ENCODE measurements at regions not wholly inside any gene's neighbourhood (a gene's known extent, or its start where the extent isn't known, plus 50 kb on each side); places are given as distances from the start of the nearest gene placed in this dataset.
"Not testable (repeated sequence)": the region's sequence is repeated elsewhere in the genome, so short reads cannot be mapped to it uniquely, and the experiment has no call there.

DNA sequence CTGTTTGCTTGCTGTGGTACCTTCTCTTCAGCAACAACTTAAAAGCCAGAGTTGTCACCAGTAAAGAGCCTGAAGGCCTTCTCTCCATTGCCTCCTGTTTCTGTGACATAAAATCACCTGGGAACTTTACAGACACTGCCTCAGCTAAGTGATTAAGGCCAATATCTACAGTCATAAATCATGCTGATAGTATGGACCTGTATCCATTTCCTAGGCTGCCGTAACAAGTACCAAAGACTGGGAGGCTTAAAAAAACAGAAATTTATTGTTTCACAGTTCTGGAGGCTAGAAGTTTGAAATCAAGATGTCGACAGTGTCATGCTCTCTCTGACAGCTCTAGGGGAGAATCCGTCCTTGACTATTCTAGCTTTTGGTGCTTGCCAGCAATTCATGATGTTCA is 108.4 kb upstream of the UNC5B start:
- Histone ChIP-seq H3K9me2 (no peaks in the 10 kb centered on the region), H4K20me1 (ENCODE audit: insufficient read depth) (no peaks in the 10 kb centered on the region), H3K4me1 (ENCODE audit: control insufficient read depth in 1 of 2, insufficient read depth in 2 of 2, low read depth in 1 of 2, low read length in 1 of 2) (peaks cover 0 to 2% of the 10 kb centered on the region in 2 experiments; a peak in 1 of 4 replicates), H3K27ac (ENCODE audit: low read depth in 2 of 2, low read length in 1 of 2) (no peak overlapping the region), H3F3A (replicated peaks; ENCODE audit: insufficient read depth) (no peaks in the 10 kb centered on the region), H3K4me3 (ENCODE audit: low read depth in 2 of 2, low read length in 1 of 2) (no peak overlapping the region), H3K9ac (no peak overlapping the region), H3K79me2 (ENCODE audit: insufficient read depth) (no peaks in the 10 kb centered on the region), H2AFZ (ENCODE audit: low read depth) (no peak overlapping the region), H3K4me2 (no peak overlapping the region), H3K9me3 (no peaks in the 10 kb centered on the region), H3K27me3 (ENCODE audit: insufficient read depth) (no peaks in the 10 kb centered on the region; the same call in 1 of the 2 replicates), H3K36me3 (replicated peaks in 1 of 2; ENCODE audit: control insufficient read depth in 1 of 2, insufficient read depth in 2 of 2, low read length in 1 of 2) (no peaks in the 10 kb centered on the region)
- TF ChIP-seq NFIC (IDR thresholded peaks at IDR 0.05; ENCODE audit: borderline replicate concordance) (no peak), CTCF (IDR thresholded peaks at IDR 0.05) (no peak), EP300 (IDR thresholded peaks at IDR 0.05; ENCODE audit: borderline replicate concordance in 1 of 2, low read depth in 1 of 2, low read length in 1 of 2) (no peak), MXI1 (IDR thresholded peaks at IDR 0.05; ENCODE audit: low read depth, low read length) (no peak), FOXJ3 (CRISPR knock-in tag; IDR thresholded peaks at IDR 0.05) (no peak), TEAD4 (IDR thresholded peaks at IDR 0.05; ENCODE audit: borderline replicate concordance, insufficient read depth) (no peak), USF1 (IDR thresholded peaks at IDR 0.05; ENCODE audit: borderline replicate concordance, low read depth) (no peak)
- TF ChIP-seq, protein P1, sequence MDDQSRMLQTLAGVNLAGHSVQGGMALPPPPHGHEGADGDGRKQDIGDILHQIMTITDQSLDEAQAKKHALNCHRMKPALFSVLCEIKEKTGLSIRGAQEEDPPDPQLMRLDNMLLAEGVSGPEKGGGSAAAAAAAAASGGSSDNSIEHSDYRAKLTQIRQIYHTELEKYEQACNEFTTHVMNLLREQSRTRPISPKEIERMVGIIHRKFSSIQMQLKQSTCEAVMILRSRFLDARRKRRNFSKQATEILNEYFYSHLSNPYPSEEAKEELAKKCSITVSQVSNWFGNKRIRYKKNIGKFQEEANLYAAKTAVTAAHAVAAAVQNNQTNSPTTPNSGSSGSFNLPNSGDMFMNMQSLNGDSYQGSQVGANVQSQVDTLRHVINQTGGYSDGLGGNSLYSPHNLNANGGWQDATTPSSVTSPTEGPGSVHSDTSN (IDR thresholded peaks at IDR 0.05): no peak
- TF ChIP-seq, protein P2, sequence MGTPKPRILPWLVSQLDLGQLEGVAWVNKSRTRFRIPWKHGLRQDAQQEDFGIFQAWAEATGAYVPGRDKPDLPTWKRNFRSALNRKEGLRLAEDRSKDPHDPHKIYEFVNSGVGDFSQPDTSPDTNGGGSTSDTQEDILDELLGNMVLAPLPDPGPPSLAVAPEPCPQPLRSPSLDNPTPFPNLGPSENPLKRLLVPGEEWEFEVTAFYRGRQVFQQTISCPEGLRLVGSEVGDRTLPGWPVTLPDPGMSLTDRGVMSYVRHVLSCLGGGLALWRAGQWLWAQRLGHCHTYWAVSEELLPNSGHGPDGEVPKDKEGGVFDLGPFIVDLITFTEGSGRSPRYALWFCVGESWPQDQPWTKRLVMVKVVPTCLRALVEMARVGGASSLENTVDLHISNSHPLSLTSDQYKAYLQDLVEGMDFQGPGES (IDR thresholded peaks at IDR 0.05; ENCODE audit: low read depth, low read length): no peak
- CTCF ChIA-PET: interaction anchor here (1.3 kb wide), 1 partner anchor 10 kb away, joined by 4 read pairs; no protein-coding TSS in a partner anchor
- no peak for DNase-seq
- POLR2A ChIA-PET: no interaction called here
- whole genome bisulfite sequencing (ENCODE audit: low lambda C conversion rate): 53% methylated on average over 3 of the region's 3 CpGs

- H3K4me1 ChIP-seq (ENCODE audit: control insufficient read depth in 1 of 2, insufficient read depth in 2 of 2, low read depth in 1 of 2, low read length in 1 of 2); H3K36me3 ChIP-seq (replicated peaks in 1 of 2; ENCODE audit: control insufficient read depth in 1 of 2, insufficient read depth in 2 of 2, low read length in 1 of 2); DNase-seq; H3K4me2 ChIP-seq; H3K27ac ChIP-seq (ENCODE audit: low read depth in 2 of 2, low read length in 1 of 2); H3K79me2 ChIP-seq (ENCODE audit: insufficient read depth); H3F3A ChIP-seq (replicated peaks; ENCODE audit: insufficient read depth); POLR2A ChIA-PET; H2AFZ ChIP-seq (ENCODE audit: low read depth); H3K9ac ChIP-seq; H3K27me3 ChIP-seq (ENCODE audit: insufficient read depth); H3K9me3 ChIP-seq; H3K4me3 ChIP-seq (ENCODE audit: low read depth in 2 of 2, low read length in 1 of 2); H3K9me2 ChIP-seq; H4K20me1 ChIP-seq (ENCODE audit: insufficient read depth); CTCF ChIA-PET: not testable (repeated sequence)
- 53% methylated on average over 4 of the region's 4 CpGs for WGBS (ENCODE audit: low lambda C conversion rate)
These were observed 106.2 kb upstream of the UNC5B start for GRCh38 chr10:71106151-71106550.

GRCh38 chr10:71107117-71107516 is 105.3 kb upstream of the UNC5B start:
- H3K9me3 ChIP-seq; H2AFZ ChIP-seq (ENCODE audit: low read depth); H3K4me2 ChIP-seq; POLR2A ChIA-PET; CTCF ChIA-PET; DNase-seq; H4K20me1 ChIP-seq (ENCODE audit: insufficient read depth); H3K27ac ChIP-seq (ENCODE audit: low read depth in 2 of 2, low read length in 1 of 2); H3K4me1 ChIP-seq (ENCODE audit: control insufficient read depth in 1 of 2, insufficient read depth in 2 of 2, low read depth in 1 of 2, low read length in 1 of 2); H3K9ac ChIP-seq; H3K27me3 ChIP-seq (ENCODE audit: insufficient read depth); H3K79me2 ChIP-seq (ENCODE audit: insufficient read depth); H3K9me2 ChIP-seq; H3K4me3 ChIP-seq (ENCODE audit: low read depth in 2 of 2, low read length in 1 of 2); H3F3A ChIP-seq (replicated peaks; ENCODE audit: insufficient read depth); H3K36me3 ChIP-seq (replicated peaks in 1 of 2; ENCODE audit: control insufficient read depth in 1 of 2, insufficient read depth in 2 of 2, low read length in 1 of 2): not testable (repeated sequence)
- WGBS (ENCODE audit: low lambda C conversion rate): 88% methylated on average over 4 of the region's 7 CpGs

- H3K4me2 ChIP-seq; H3K79me2 ChIP-seq (ENCODE audit: insufficient read depth); H3K9me3 ChIP-seq; H3K27ac ChIP-seq (ENCODE audit: low read depth in 2 of 2, low read length in 1 of 2); H3K27me3 ChIP-seq (ENCODE audit: insufficient read depth); DNase-seq; H2AFZ ChIP-seq (ENCODE audit: low read depth); H3F3A ChIP-seq (replicated peaks; ENCODE audit: insufficient read depth); H4K20me1 ChIP-seq (ENCODE audit: insufficient read depth); H3K36me3 ChIP-seq (replicated peaks in 1 of 2; ENCODE audit: control insufficient read depth in 1 of 2, insufficient read depth in 2 of 2, low read length in 1 of 2); H3K4me1 ChIP-seq (ENCODE audit: control insufficient read depth in 1 of 2, insufficient read depth in 2 of 2, low read depth in 1 of 2, low read length in 1 of 2); H3K9me2 ChIP-seq; POLR2A ChIA-PET; CTCF ChIA-PET; H3K4me3 ChIP-seq (ENCODE audit: low read depth in 2 of 2, low read length in 1 of 2); H3K9ac ChIP-seq: not testable (repeated sequence)
- WGBS (ENCODE audit: low lambda C conversion rate): 6% methylated on average over 1 of the region's 1 CpG
These were observed 104.3 kb upstream of the UNC5B start for GRCh38 chr10:71108042-71108441.
